HEK293 (cell line): ENCODE measurements at regions not wholly inside any gene's neighbourhood (a gene's known extent, or its start where the extent isn't known, plus 50 kb on each side); places are given as distances from the start of the nearest gene placed in this dataset.

Experiments
- CTCF ChIA-PET: fragments of 350-600 bp; formaldehyde crosslinking; extraction: SDS; loops from one replicate; lab custom pipeline; 2021; ENCODE audit warnings: antibody characterized with exemption; lab: Yijun Ruan, JAX
- POLR2A ChIA-PET: fragments of 300-600 bp; formaldehyde crosslinking; extraction: SDS; loops from one replicate; lab custom pipeline; 2020; ENCODE audit warnings: antibody characterized with exemption, inconsistent platforms; lab: Yijun Ruan, JAX
- H3K27ac ChIP-seq: fragments of 200-500 bp; sonication (Bioruptor generic); 2 replicates; pipeline ENCODE4 v1.5.1; 2014; ENCODE audit warnings: low read depth, low read length, control low read depth, inconsistent platforms; ENCODE audit errors: extremely low read depth
- H3K36me3 ChIP-seq, 2 experiments: fragments of 200-500 bp in 1 of 2; sonication (Bioruptor generic) in 1 of 2; 1 replicate in 1 of 2; 2 replicates in 1 of 2; pipeline ENCODE4 v1.5.1; 2014 to 2017; ENCODE audit warnings: inconsistent platforms in 2 of 2, low read length in 2 of 2; ENCODE audit not compliant: control insufficient read depth in 2 of 2, insufficient read depth in 1 of 2
- H3K4me1 ChIP-seq: fragments of 200-500 bp; sonication (Bioruptor generic); 2 replicates; pipeline ENCODE4 v1.5.1; 2014; ENCODE audit warnings: mild to moderate bottlenecking, low read length, inconsistent platforms; ENCODE audit not compliant: control insufficient read depth, insufficient read depth
- H3K4me3 ChIP-seq: 2 replicates; pipeline ENCODE4 v1.5.1; 2011; ENCODE audit warnings: low read depth, mild to moderate bottlenecking, control low read depth, low read length, moderate library complexity
- H3K9me3 ChIP-seq: fragments of 200-500 bp; sonication (Bioruptor generic); 2 replicates; pipeline ENCODE4 v1.5.1; 2014; ENCODE audit warnings: low read depth, low read length, inconsistent platforms; ENCODE audit not compliant: control insufficient read depth, insufficient read depth
- AEBP2 ChIP-seq: fragments of 450-650 bp; formaldehyde crosslinking; IDR thresholded peaks from 2 replicates; pipeline ENCODE4 v1.5.1; 2016; ENCODE audit warnings: missing biosample characterization, missing genetic modification characterization, borderline replicate concordance
- ATF2 ChIP-seq: fragments of 450-650 bp; formaldehyde crosslinking; IDR thresholded peaks from 2 replicates; pipeline ENCODE4 v1.5.1; 2016; ENCODE audit warnings: missing biosample characterization, missing genetic modification characterization, low read depth
- CTCF ChIP-seq: fragments of 450-650 bp; formaldehyde crosslinking; IDR thresholded peaks from 2 replicates; pipeline ENCODE4 v1.5.1; 2016; ENCODE audit warnings: missing biosample characterization, missing genetic modification characterization
- SETDB1 ChIP-seq: IDR thresholded peaks from one replicate; pipeline ENCODE4 v1.6.1; 2017; ENCODE audit warnings: mild to moderate bottlenecking, low read length, moderate library complexity, mixed read lengths; ENCODE audit not compliant: insufficient read length
- SP7 ChIP-seq: fragments of 450-650 bp; formaldehyde crosslinking; IDR thresholded peaks from 2 replicates; pipeline ENCODE4 v1.5.1; 2016; ENCODE audit warnings: missing biosample characterization, missing genetic modification characterization
- ZBTB1 ChIP-seq: fragments of 450-650 bp; formaldehyde crosslinking; IDR thresholded peaks from 2 replicates; pipeline ENCODE4 v1.5.1; 2016; ENCODE audit warnings: missing biosample characterization, missing genetic modification characterization
- ZNF112 ChIP-seq: fragments of 450-650 bp; formaldehyde crosslinking; IDR thresholded peaks from 2 replicates; pipeline ENCODE4 v1.5.0; 2017; ENCODE audit warnings: missing biosample characterization, missing genetic modification characterization
- ZNF169 ChIP-seq: fragments of 450-650 bp; formaldehyde crosslinking; IDR thresholded peaks from 2 replicates; pipeline ENCODE4 v1.5.1; 2016; ENCODE audit warnings: missing biosample characterization, missing genetic modification characterization
- ZNF239 ChIP-seq: fragments of 450-650 bp; formaldehyde crosslinking; IDR thresholded peaks from 2 replicates; pipeline ENCODE4 v1.5.1; 2016; ENCODE audit warnings: missing biosample characterization, missing genetic modification characterization
- ZNF280C ChIP-seq: fragments of 450-650 bp; formaldehyde crosslinking; IDR thresholded peaks from 2 replicates; pipeline ENCODE4 v1.5.1; 2016; ENCODE audit warnings: missing biosample characterization, missing genetic modification characterization
- ZNF292 ChIP-seq: fragments of 450-650 bp; formaldehyde crosslinking; IDR thresholded peaks from 2 replicates; pipeline ENCODE4 v1.5.1; 2016; ENCODE audit warnings: low read depth, missing biosample characterization, missing genetic modification characterization, borderline replicate concordance
- ZNF398 ChIP-seq: fragments of 450-650 bp; formaldehyde crosslinking; IDR thresholded peaks from 2 replicates; pipeline ENCODE4 v1.5.1; 2017; ENCODE audit warnings: missing biosample characterization, missing genetic modification characterization
- ZNF404 ChIP-seq: fragments of 450-650 bp; formaldehyde crosslinking; IDR thresholded peaks from 2 replicates; pipeline ENCODE4 v1.5.1; 2017; ENCODE audit warnings: missing biosample characterization, missing genetic modification characterization
- ZNF558 ChIP-seq: fragments of 450-650 bp; formaldehyde crosslinking; IDR thresholded peaks from 2 replicates; pipeline ENCODE4 v1.5.1; 2016; ENCODE audit warnings: missing biosample characterization, missing genetic modification characterization
- ZNF701 ChIP-seq: fragments of 450-650 bp; formaldehyde crosslinking; IDR thresholded peaks from 2 replicates; pipeline ENCODE4 v1.5.1; 2016; ENCODE audit warnings: missing biosample characterization, missing genetic modification characterization
- ZNF785 ChIP-seq: fragments of 450-650 bp; formaldehyde crosslinking; IDR thresholded peaks from 2 replicates; pipeline ENCODE4 v1.5.1; 2016; ENCODE audit warnings: missing biosample characterization, missing genetic modification characterization

GRCh38 chr17:16878084-16878483 is 93.8 kb downstream of the TNFRSF13B start:
- Histone ChIP-seq H3K4me1 (no peaks in the 10 kb centered on the region), H3K4me3 (no peak overlapping the region), H3K9me3 (no peaks in the 10 kb centered on the region), H3K27ac (no peak overlapping the region), H3K36me3 (no peaks in the 10 kb centered on the region)
- CTCF ChIA-PET: no interaction called here
- POLR2A ChIA-PET: no interaction called here
- no peak for TF ChIP-seq ZNF239 (tag by site-specific recombination)
- TF ChIP-seq ATF2 (tag by site-specific recombination): no peak
- TF ChIP-seq ZBTB1 (tag by site-specific recombination): no peak
- TF ChIP-seq ZNF292 (tag by site-specific recombination): no peak
- TF ChIP-seq ZNF169 (tag by site-specific recombination): no peak
- TF ChIP-seq ZNF280C (tag by site-specific recombination): no peak
- no peak for TF ChIP-seq CTCF (tag by site-specific recombination)
- no peak for TF ChIP-seq SP7
- no peak for TF ChIP-seq ZNF785 (tag by site-specific recombination)
- TF ChIP-seq ZNF112: no peak
- no peak for TF ChIP-seq ZNF701 (tag by site-specific recombination)
- TF ChIP-seq ZNF558 (tag by site-specific recombination): no peak
- TF ChIP-seq AEBP2: no peak
- TF ChIP-seq ZNF398 (tag by site-specific recombination): no peak

GRCh38 chr17:16877099-16877498 is 94.8 kb downstream of the TNFRSF13B start:
- POLR2A ChIA-PET: interaction anchor here (0.6 kb wide), 1 partner anchor 102 kb away, joined by 6 read pairs; no protein-coding TSS in a partner anchor
- peak; percentile 55 for TF ChIP-seq SETDB1
- TF ChIP-seq ZNF404: no peak
- no peaks in the 10 kb centered on the region for H3K9me3 ChIP-seq
- H3K36me3 ChIP-seq: no peaks in the 10 kb centered on the region
- CTCF ChIA-PET: interaction anchor here (0.8 kb wide), 1 partner anchor 43 kb away, joined by 4 read pairs; no protein-coding TSS in a partner anchor
- no peaks in the 10 kb centered on the region for H3K4me1 ChIP-seq
- no peak overlapping the region for H3K27ac ChIP-seq
- no peak overlapping the region for H3K4me3 ChIP-seq
